D721Med (cell line): ENCODE measurements at regions not wholly inside any gene's neighbourhood (a gene's known extent, or its start where the extent isn't known, plus 50 kb on each side); places are given as distances from the start of the nearest gene placed in this dataset.
"Not testable (repeated sequence)": the region's sequence is repeated elsewhere in the genome, so short reads cannot be mapped to it uniquely, and the experiment has no call there.

Experiments used
- DNase-seq: peaks from one replicate; pipeline ENCODE4 v3.0.0; 2011; ENCODE audit warnings: low spot score; ENCODE audit not compliant: insufficient read length
- FAIRE-seq: peaks from 2 replicates; lab custom pipeline; 2011; peaks lifted over from hg19 to GRCh38; lab: Jason Lieb, UNC
- TF ChIP-seq, protein P1 (sequence below): IDR thresholded peaks from 2 replicates; pipeline ENCODE4 v1.5.1; 2012; ENCODE audit warnings: mild to moderate bottlenecking, control low read depth; ENCODE audit not compliant: insufficient read depth; ENCODE audit errors: missing control alignments

DNA sequence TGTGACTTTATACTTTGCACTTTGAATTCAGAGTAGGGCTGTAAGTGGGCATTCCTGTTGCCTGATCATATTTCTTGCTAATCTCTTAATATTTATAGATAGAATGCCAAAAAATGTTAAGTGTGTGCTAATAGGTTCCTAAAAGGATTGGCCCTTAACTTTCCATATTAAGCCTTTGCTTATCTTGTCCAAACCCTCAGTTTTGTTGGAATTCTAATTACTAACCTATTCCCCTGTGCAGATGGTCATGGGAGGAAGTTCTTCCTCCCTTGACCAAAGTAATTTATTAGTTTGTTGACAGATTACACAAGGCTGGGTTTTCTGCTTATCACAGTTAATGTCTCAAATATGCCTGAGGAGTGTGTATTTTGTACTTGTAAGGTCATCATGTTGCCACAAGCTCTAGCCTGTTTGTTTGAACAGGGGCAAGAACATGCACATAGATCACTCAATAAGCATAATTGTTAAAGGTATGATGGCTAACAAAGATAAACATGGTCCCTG, 541.1 kb upstream of the SPRY2 start:
- FAIRE-seq (no peak), DNase-seq (no peak)
- TF ChIP-seq, protein P1, sequence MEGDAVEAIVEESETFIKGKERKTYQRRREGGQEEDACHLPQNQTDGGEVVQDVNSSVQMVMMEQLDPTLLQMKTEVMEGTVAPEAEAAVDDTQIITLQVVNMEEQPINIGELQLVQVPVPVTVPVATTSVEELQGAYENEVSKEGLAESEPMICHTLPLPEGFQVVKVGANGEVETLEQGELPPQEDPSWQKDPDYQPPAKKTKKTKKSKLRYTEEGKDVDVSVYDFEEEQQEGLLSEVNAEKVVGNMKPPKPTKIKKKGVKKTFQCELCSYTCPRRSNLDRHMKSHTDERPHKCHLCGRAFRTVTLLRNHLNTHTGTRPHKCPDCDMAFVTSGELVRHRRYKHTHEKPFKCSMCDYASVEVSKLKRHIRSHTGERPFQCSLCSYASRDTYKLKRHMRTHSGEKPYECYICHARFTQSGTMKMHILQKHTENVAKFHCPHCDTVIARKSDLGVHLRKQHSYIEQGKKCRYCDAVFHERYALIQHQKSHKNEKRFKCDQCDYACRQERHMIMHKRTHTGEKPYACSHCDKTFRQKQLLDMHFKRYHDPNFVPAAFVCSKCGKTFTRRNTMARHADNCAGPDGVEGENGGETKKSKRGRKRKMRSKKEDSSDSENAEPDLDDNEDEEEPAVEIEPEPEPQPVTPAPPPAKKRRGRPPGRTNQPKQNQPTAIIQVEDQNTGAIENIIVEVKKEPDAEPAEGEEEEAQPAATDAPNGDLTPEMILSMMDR: no peak

DNA sequence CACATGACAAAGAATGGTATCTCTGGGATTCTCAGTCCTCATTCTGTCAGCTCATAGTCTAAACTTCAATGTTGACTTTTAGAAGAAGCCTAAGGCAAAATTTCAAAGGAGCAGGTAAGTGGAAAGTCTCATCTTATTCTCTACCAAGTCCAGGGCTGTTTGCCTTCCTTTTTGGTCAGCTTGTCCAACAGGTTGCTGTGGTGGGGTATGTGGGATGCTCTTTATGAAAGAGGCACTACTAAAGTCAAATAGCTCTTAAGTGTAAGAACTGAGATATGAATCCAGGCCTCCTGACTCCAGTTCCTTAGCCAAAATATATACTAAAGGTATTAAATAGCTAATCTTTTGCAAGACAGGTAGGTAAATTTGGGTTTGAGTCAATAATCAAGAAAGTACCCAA, 540.6 kb upstream of the SPRY2 start:
- FAIRE-seq (no peak), DNase-seq (no peak)
- TF ChIP-seq, protein P1: no peak

- DNase-seq (no peak), FAIRE-seq (no peak)
- TF ChIP-seq, protein P1: no peak
Measured at GRCh38 chr13:80881034-80881433, 540.1 kb upstream of the SPRY2 start.

- TF ChIP-seq, protein P1: no peak
- DNase-seq (no peak), FAIRE-seq (no peak)
Measured at GRCh38 chr13:80877944-80878241, 537.0 kb upstream of the SPRY2 start.

- no peak for DNase-seq
- FAIRE-seq: no peak
- TF ChIP-seq, protein P1: no peak
Measured at GRCh38 chr13:80877209-80877943, 536.5 kb upstream of the SPRY2 start.

GRCh38 chr13:80873589-80873988, 532.7 kb upstream of the SPRY2 start:
- no peak for FAIRE-seq
- no peak for DNase-seq
- TF ChIP-seq, protein P1: no peak

DNA sequence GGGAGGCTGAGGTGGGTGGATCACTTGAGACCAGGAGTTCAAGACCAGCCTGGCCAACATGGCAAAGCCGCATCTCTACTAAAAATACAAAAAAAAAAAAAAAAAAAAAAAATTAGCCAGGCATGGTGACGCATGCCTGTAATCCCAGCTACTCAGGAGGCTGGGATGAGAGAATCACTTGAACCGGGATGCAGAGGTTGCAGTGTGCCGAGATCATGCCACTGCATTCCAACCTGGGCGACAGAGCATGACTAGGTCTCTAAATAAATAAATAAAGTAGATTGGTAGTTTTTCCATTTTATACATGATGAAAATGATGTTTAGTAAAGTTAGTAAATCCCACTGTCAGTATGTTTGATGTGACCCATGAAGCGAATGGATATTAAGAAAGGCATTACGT, 531.0 kb upstream of the SPRY2 start:
- not testable (repeated sequence) for DNase-seq, FAIRE-seq
